ENCODE measurements at regions not wholly inside any gene's neighbourhood (a gene's known extent, or its start where the extent isn't known, plus 50 kb on each side); places are given as distances from the start of the nearest gene placed in this dataset.
"Not testable (repeated sequence)": the region's sequence is repeated elsewhere in the genome, so short reads cannot be mapped to it uniquely, and the experiment has no call there.

- no peak for DNase-seq
Measured at GRCh38 chr11:128022007-128022368, 565.4 kb downstream of the ETS1 start.

GRCh38 chr11:128021349-128022006 is 565.9 kb downstream of the ETS1 start:
- DNase-seq, result no peak

GRCh38 chr11:128018692-128019091 is 568.7 kb downstream of the ETS1 start:
- no peak for DNase-seq

GRCh38 chr11:128005562-128005961 is 581.8 kb downstream of the ETS1 start:
- DNase-seq, result no peak

GRCh38 chr11:127998421-127998820 is 588.9 kb downstream of the ETS1 start:
- no peak for DNase-seq

GRCh38 chr11:127997594-127997993 is 589.8 kb downstream of the ETS1 start:
- peak; percentile 27 for DNase-seq

GRCh38 chr11:127996825-127997224 is 590.5 kb downstream of the ETS1 start:
- no peak for DNase-seq

GRCh38 chr11:127995921-127996320 is 591.4 kb downstream of the ETS1 start:
- DNase-seq, result no peak

GRCh38 chr11:127994736-127995135 is 592.6 kb downstream of the ETS1 start:
- DNase-seq, result no peak

GRCh38 chr11:127993788-127994187 is 593.6 kb downstream of the ETS1 start:
- DNase-seq, result no peak

- no peak for DNase-seq
Measured at GRCh38 chr11:127993281-127993680, 594.1 kb downstream of the ETS1 start.

- DNase-seq, result no peak
Measured at GRCh38 chr11:127986073-127986472, 601.3 kb downstream of the ETS1 start.

- no peak for DNase-seq
Measured at GRCh38 chr11:127972816-127973215, 614.5 kb downstream of the ETS1 start.

- DNase-seq, result no peak
Measured at GRCh38 chr11:127971448-127971847, 615.9 kb downstream of the ETS1 start.

GRCh38 chr11:127966821-127967220 is 620.5 kb downstream of the ETS1 start:
- DNase-seq, result no peak

GRCh38 chr11:127965939-127966668 is 621.3 kb downstream of the ETS1 start:
- DNase-seq, result no peak

GRCh38 chr11:127962416-127962815 is 624.9 kb downstream of the ETS1 start:
- DNase-seq, result no peak

- no peak for DNase-seq
Measured at GRCh38 chr11:127950162-127950561, 637.2 kb downstream of the ETS1 start.

GRCh38 chr11:127943763-127944162 is 643.6 kb downstream of the ETS1 start:
- DNase-seq, result no peak

GRCh38 chr11:127943152-127943551 is 644.2 kb downstream of the ETS1 start:
- no peak for DNase-seq

- DNase-seq, result not testable (repeated sequence)
Measured at GRCh38 chr11:127941554-127941953, 645.8 kb downstream of the ETS1 start.

GRCh38 chr11:127939000-127939399 is 648.4 kb downstream of the ETS1 start:
- DNase-seq, result no peak

GRCh38 chr11:127935081-127935480 is 652.3 kb downstream of the ETS1 start:
- DNase-seq, result no peak

GRCh38 chr11:127933961-127934360 is 653.4 kb downstream of the ETS1 start:
- DNase-seq, result not testable (repeated sequence)

GRCh38 chr11:127931803-127932202 is 655.6 kb downstream of the ETS1 start:
- DNase-seq, result no peak
